ENCODE measurements at regions not wholly inside any gene's neighbourhood (a gene's known extent, or its start where the extent isn't known, plus 50 kb on each side); places are given as distances from the start of the nearest gene placed in this dataset.

GRCh38 chr2:66281980-66282379 is 152.9 kb upstream of the MEIS1 start:
- TF ChIP-seq POLR2A (IDR thresholded peaks at IDR 0.05) (no peak), CTCF (IDR thresholded peaks at IDR 0.05) (no peak)
